Sigmoid colon (tissue), 3 donors: ENCODE measurements at regions not wholly inside any gene's neighbourhood (a gene's known extent, or its start where the extent isn't known, plus 50 kb on each side); places are given as distances from the start of the nearest gene placed in this dataset.

Source experiments
- CTCF ChIP-seq, 4 experiments: fragments of 450-650 bp in 3 of 4; fragments of 200-600 bp in 1 of 4; IDR thresholded peaks; one replicate each; pipeline ENCODE4 v1.5.1; 2016 to 2019; ENCODE audit warnings: antibody characterized with exemption in 4 of 4, mild to moderate bottlenecking in 3 of 4, moderate library complexity in 2 of 4
- POLR2A ChIP-seq, 2 donors: fragments of 450-650 bp; IDR thresholded peaks; one replicate each; pipeline ENCODE4 v1.6.1; 2016; ENCODE audit warnings: antibody characterized with exemption in 2 of 2, mild to moderate bottlenecking in 2 of 2, moderate library complexity in 2 of 2

- TF ChIP-seq CTCF (IDR thresholded peaks at IDR 0.05) (no peak), POLR2A (IDR thresholded peaks at IDR 0.05) (no peak)
Measured at GRCh38 chr2:150027164-150027563, 439.6 kb upstream of the MMADHC start.
